ENCODE measurements at regions not wholly inside any gene's neighbourhood (a gene's known extent, or its start where the extent isn't known, plus 50 kb on each side); places are given as distances from the start of the nearest gene placed in this dataset.

GRCh38 chr5:53378590-53379247, 101.7 kb upstream of the FST start:
- intact Hi-C loops (cut with DNase I; ENCODE audit: low total_unique reads): no loop called here
- no peak for TF ChIP-seq CTCF (IDR thresholded peaks at IDR 0.05)

GRCh38 chr5:53386341-53386740, 94.1 kb upstream of the FST start:
- no peak for DNase-seq

More at GRCh38 chr5:53378590-53379247, 101.7 kb upstream of the FST start:
- no peak overlapping the region for H3K27ac ChIP-seq
- no peak for DNase-seq
- no peaks in the 10 kb centered on the region for H3K27me3 ChIP-seq
- H3K36me3 ChIP-seq: no peaks in the 10 kb centered on the region
- no peak overlapping the region for H3K4me3 ChIP-seq
- no peaks in the 10 kb centered on the region for H3K4me1 ChIP-seq
- no peaks in the 10 kb centered on the region for H3K9me3 ChIP-seq

GRCh38 chr5:53389093-53389492, 91.3 kb upstream of the FST start:
- no peak overlapping the region for H3K4me3 ChIP-seq
- H3K27me3 ChIP-seq: no peaks in the 10 kb centered on the region
- H3K36me3 ChIP-seq: no peaks in the 10 kb centered on the region
- no peak for DNase-seq
- intact Hi-C loops (cut with DNase I; ENCODE audit: low total_unique reads): no loop called here
- no peaks in the 10 kb centered on the region for H3K4me1 ChIP-seq
- peaks cover 0 to 11% (median 0%) of the 10 kb centered on the region in 3 donors for H3K9me3 ChIP-seq
- no peak for TF ChIP-seq CTCF (IDR thresholded peaks at IDR 0.05)
- no peak overlapping the region for H3K27ac ChIP-seq

More at GRCh38 chr5:53386341-53386740, 94.1 kb upstream of the FST start:
- Histone ChIP-seq H3K27ac (no peak overlapping the region), H3K36me3 (no peaks in the 10 kb centered on the region), H3K4me3 (no peak overlapping the region), H3K9me3 (peaks cover 0 to 11% (median 0%) of the 10 kb centered on the region in 3 donors), H3K27me3 (no peaks in the 10 kb centered on the region), H3K4me1 (no peaks in the 10 kb centered on the region)
- intact Hi-C loops (cut with DNase I; ENCODE audit: low total_unique reads): no loop called here
- TF ChIP-seq CTCF (IDR thresholded peaks at IDR 0.05): no peak

GRCh38 chr5:53392073-53392472, 88.4 kb upstream of the FST start:
- no peak for DNase-seq
- peaks cover 0 to 11% (median 0%) of the 10 kb centered on the region in 3 donors for H3K9me3 ChIP-seq
- TF ChIP-seq CTCF (IDR thresholded peaks at IDR 0.05): no peak
- intact Hi-C loops (cut with DNase I; ENCODE audit: low total_unique reads): no loop called here
- H3K36me3 ChIP-seq: no peaks in the 10 kb centered on the region
- no peak overlapping the region for H3K4me3 ChIP-seq
- no peaks in the 10 kb centered on the region for H3K4me1 ChIP-seq
- no peak overlapping the region for H3K27ac ChIP-seq
- H3K27me3 ChIP-seq: no peaks in the 10 kb centered on the region

- no peak for TF ChIP-seq CTCF (IDR thresholded peaks at IDR 0.05)
- Histone ChIP-seq H3K27me3 (no peaks in the 10 kb centered on the region), H3K4me3 (no peak overlapping the region), H3K36me3 (no peaks in the 10 kb centered on the region), H3K9me3 (no peaks in the 10 kb centered on the region), H3K4me1 (peaks cover 0 to 10% (median 3%) of the 10 kb centered on the region in 4 donors), H3K27ac (no peak overlapping the region)
- no peak for DNase-seq
- intact Hi-C loops (cut with DNase I; ENCODE audit: low total_unique reads): no loop called here
These were observed 85.6 kb upstream of the FST start for GRCh38 chr5:53394808-53395207.

Measured in tibial artery (tissue), 4 donors.